Activated T-helper 17 cell treated with anti-CD3 and anti-CD28 coated beads, Interleukin-2, amount 50 U/mL, for 72 hours (primary cell): ENCODE measurements at regions not wholly inside any gene's neighbourhood (a gene's known extent, or its start where the extent isn't known, plus 50 kb on each side); places are given as distances from the start of the nearest gene placed in this dataset.

ENCODE experiments used
- ATAC-seq: fragments of 150-1000 bp; cut with Tn5 transposase; replicated peaks from 2 replicates; pipeline ENCODE4 v1.10.0; 2021; ENCODE audit warnings: mild to moderate bottlenecking, moderate library complexity
- H3K27ac Mint-ChIP-seq: one replicate; pipeline ENCODE4 v1.8.0; 2022; ENCODE audit warnings: mixed read lengths
- H3K27me3 Mint-ChIP-seq: one replicate; pipeline ENCODE4 v1.8.0; 2022; ENCODE audit warnings: mixed read lengths
- H3K36me3 Mint-ChIP-seq: one replicate; pipeline ENCODE4 v1.8.0; 2022; ENCODE audit warnings: low read depth, mild to moderate bottlenecking, mixed read lengths
- H3K4me1 Mint-ChIP-seq: one replicate; pipeline ENCODE4 v1.8.0; 2022; ENCODE audit warnings: mixed read lengths
- H3K4me3 Mint-ChIP-seq: one replicate; pipeline ENCODE4 v1.8.0; 2022; ENCODE audit warnings: mild to moderate bottlenecking, mixed read lengths
- H3K9me3 Mint-ChIP-seq: one replicate; pipeline ENCODE4 v1.8.0; 2022; ENCODE audit warnings: mixed read lengths

DNA sequence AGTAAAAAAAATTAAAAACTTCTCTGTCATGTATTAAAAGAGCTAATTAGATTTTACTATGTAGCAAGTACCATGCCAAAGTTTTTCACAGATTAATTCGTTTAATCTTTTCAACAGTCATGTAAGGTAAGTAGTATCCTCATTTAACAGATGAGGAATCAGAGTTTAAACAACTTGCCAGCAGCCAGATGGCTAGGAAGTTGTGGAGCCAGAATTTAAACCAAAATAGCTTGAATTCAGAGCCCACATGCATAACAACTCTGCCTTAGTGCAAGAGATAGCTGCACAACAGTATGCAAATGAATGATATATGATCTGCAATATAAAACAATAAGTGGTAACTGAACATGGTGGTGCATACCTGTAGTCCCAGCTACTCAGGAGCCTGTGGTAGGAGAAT is 75.3 kb downstream of the NAP1L3 start:
- H3K4me3 Mint-ChIP-seq: no peak overlapping the region
- no peaks in the 10 kb centered on the region for H3K4me1 Mint-ChIP-seq
- H3K36me3 Mint-ChIP-seq: no peaks in the 10 kb centered on the region
- no peak for ATAC-seq
- H3K9me3 Mint-ChIP-seq: no peaks in the 10 kb centered on the region
- H3K27ac Mint-ChIP-seq: no peak overlapping the region
- no peaks in the 10 kb centered on the region for H3K27me3 Mint-ChIP-seq

DNA sequence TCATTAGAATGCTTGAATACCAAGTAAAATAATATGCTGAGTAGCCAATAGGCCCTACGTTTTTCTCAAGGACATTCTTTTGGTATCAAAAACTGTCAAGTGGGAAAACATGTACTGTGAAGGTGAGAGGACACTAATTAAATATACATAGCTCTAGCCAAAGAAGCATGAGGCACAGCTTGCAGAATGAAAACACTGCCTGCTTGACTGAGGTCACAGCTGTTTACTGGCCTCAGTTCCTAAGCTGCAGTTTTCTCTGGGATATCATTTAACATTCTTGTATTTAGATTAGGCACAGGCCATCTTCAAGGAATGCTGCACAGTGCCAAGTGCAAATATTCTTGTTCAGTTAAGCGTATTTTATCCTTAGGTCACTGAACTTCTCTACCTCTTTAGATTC is 78.6 kb downstream of the NAP1L3 start:
- H3K9me3 Mint-ChIP-seq: no peaks in the 10 kb centered on the region
- no peak overlapping the region for H3K27ac Mint-ChIP-seq
- no peak for ATAC-seq
- H3K36me3 Mint-ChIP-seq: no peaks in the 10 kb centered on the region
- no peak overlapping the region for H3K4me3 Mint-ChIP-seq
- no peaks in the 10 kb centered on the region for H3K27me3 Mint-ChIP-seq
- H3K4me1 Mint-ChIP-seq: no peaks in the 10 kb centered on the region

DNA sequence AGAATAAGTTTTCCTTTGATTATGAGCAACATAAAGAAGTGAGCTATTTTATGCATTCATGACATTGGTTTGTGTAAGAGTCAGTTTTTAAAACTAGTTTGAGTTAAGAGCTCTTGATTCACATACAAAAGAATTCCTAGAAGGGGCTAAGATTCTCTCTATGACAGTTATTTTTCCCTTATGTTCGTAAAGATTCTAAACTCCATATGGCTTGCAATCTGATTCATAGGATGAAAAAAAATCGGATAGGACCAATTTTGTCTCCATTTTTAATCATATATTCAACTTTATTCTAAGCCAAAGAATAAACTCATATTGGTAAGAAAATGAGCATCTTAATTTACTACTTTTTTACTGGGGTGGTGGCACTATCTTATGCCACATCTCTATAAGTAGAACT is 79.4 kb downstream of the NAP1L3 start:
- ATAC-seq: no peak
- H3K36me3 Mint-ChIP-seq: no peaks in the 10 kb centered on the region
- H3K4me1 Mint-ChIP-seq: no peaks in the 10 kb centered on the region
- H3K9me3 Mint-ChIP-seq: no peaks in the 10 kb centered on the region
- no peak overlapping the region for H3K27ac Mint-ChIP-seq
- H3K27me3 Mint-ChIP-seq: no peaks in the 10 kb centered on the region
- H3K4me3 Mint-ChIP-seq: no peak overlapping the region

DNA sequence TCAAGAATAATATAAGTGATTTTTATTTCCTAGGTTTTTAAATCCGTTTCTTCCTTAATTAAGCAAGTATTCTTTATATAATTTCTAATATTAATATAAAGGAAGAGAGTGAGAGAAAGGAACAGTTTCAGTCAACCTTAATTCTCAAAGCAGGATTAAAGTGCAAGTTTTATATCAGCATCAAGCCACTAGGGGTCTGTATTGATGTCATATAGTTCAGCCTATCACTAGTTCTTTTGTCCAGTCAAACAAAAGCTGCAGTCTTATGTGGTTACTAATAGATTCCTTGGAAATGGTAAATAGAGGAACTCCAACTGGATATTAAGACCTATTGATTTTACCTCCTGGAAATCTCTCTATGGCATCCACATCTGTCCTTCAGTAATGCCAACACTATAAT is 82.0 kb downstream of the NAP1L3 start:
- no peak overlapping the region for H3K27ac Mint-ChIP-seq
- H3K9me3 Mint-ChIP-seq: no peaks in the 10 kb centered on the region
- H3K4me3 Mint-ChIP-seq: no peak overlapping the region
- no peaks in the 10 kb centered on the region for H3K27me3 Mint-ChIP-seq
- no peaks in the 10 kb centered on the region for H3K4me1 Mint-ChIP-seq
- no peak for ATAC-seq
- no peaks in the 10 kb centered on the region for H3K36me3 Mint-ChIP-seq

DNA sequence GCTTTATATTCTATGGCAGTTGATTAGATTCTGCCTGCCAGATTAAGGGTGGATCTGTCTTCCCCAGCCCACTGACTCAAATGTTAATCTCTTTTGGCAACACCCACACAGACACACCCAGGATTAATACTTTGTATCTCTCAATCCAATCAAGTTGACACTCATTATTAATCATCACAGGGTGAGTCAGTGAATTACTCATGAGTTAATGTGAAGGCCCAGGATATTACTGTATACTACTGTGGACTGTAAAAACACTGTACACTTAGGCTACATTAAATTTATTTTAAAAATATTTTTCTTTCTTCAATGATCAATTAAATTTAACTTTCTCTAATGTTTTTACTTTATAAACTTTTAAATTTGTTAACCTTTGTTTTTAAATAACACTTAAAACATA is 87.7 kb downstream of the NAP1L3 start:
- H3K4me1 Mint-ChIP-seq: no peaks in the 10 kb centered on the region
- ATAC-seq: peak; percentile 45
- no peaks in the 10 kb centered on the region for H3K36me3 Mint-ChIP-seq
- H3K27me3 Mint-ChIP-seq: no peaks in the 10 kb centered on the region
- no peak overlapping the region for H3K27ac Mint-ChIP-seq
- H3K4me3 Mint-ChIP-seq: no peak overlapping the region
- no peaks in the 10 kb centered on the region for H3K9me3 Mint-ChIP-seq

DNA sequence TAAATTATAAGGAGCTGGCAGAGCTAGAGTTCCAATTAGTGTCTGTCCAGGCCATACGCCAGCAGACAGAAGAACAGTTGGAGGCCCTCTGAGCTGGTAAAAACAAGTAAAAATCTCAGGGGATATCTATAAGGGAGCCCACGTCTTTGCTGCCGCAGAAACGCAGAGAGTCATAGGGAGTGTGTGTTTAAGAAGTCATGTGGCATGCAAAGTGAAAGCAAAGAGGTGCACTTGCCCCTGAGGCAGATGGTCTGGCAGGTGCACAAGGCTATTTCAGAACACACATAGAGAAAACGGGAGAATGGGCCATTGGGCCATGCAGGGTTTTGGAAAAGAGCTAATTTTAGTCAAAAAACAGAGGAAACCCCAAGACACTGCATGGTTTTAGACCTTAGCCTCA is 92.7 kb downstream of the NAP1L3 start:
- no peaks in the 10 kb centered on the region for H3K4me1 Mint-ChIP-seq
- no peak for ATAC-seq
- H3K27me3 Mint-ChIP-seq: no peaks in the 10 kb centered on the region
- H3K36me3 Mint-ChIP-seq: no peaks in the 10 kb centered on the region
- no peak overlapping the region for H3K27ac Mint-ChIP-seq
- H3K9me3 Mint-ChIP-seq: no peaks in the 10 kb centered on the region
- H3K4me3 Mint-ChIP-seq: no peak overlapping the region

DNA sequence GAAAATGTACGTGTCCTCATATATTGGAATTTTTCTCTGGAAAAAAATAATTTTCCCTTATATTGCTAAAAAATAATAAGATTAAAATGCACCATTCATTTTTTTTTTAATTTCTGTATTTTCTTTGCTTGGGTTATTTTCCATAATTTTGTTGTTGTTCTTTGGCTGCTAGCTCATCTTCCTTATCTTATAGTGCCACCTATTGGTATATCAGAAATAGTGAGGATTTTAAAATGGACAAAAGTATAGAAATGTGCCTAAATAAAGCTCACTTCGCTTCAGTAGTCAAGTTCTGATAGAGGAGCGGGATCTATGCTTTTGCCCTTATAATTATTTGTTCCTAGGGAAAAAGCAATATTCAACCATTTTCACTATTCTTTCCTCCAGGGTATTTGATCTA is 134.8 kb downstream of the NAP1L3 start:
- ATAC-seq: no peak
- Mint-ChIP-seq H3K9me3 (no peaks in the 10 kb centered on the region), H3K36me3 (no peaks in the 10 kb centered on the region), H3K27me3 (no peaks in the 10 kb centered on the region), H3K27ac (no peak overlapping the region), H3K4me1 (no peaks in the 10 kb centered on the region), H3K4me3 (no peak overlapping the region)

DNA sequence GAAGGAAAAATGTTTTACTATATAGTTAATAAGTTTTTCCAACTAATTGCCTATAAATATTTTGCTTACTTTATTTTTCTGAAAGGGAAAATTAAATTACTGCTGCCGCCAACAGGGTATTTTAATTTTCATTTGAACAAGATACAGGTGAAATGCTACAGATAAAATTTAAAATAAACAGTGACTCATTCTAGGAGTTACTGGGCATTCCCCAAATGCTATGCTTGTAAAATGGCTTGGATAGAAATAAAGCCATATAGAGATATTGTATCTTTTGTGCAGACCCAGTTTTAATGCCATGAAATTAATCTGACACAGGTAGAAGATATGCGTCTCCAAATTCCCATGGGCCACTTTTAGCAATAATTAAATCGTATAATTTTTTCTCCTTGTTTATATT is 144.5 kb downstream of the NAP1L3 start:
- H3K4me1 Mint-ChIP-seq: no peaks in the 10 kb centered on the region
- H3K4me3 Mint-ChIP-seq: no peak overlapping the region
- H3K27ac Mint-ChIP-seq: no peak overlapping the region
- ATAC-seq: no peak
- H3K27me3 Mint-ChIP-seq: no peaks in the 10 kb centered on the region
- H3K36me3 Mint-ChIP-seq: no peaks in the 10 kb centered on the region
- H3K9me3 Mint-ChIP-seq: no peaks in the 10 kb centered on the region
